C4-2B (cell line): ENCODE measurements at regions not wholly inside any gene's neighbourhood (a gene's known extent, or its start where the extent isn't known, plus 50 kb on each side); places are given as distances from the start of the nearest gene placed in this dataset.

Source experiments
- CTCF ChIP-seq: fragments of 450-650 bp; conservative IDR thresholded peaks from 2 replicates; pipeline ENCODE4 v1.5.1; 2017; ENCODE audit warnings: mild to moderate bottlenecking
- ZFX ChIP-seq: fragments of 450-650 bp; IDR thresholded peaks from 2 replicates; pipeline ENCODE4 v1.6.1; 2017

GRCh38 chr1:29889776-29890175 lies 653.5 kb downstream of the PTPRU start:
- TF ChIP-seq CTCF (no peak), ZFX (no peak)
